Endodermal cell (in vitro differentiated cells): ENCODE measurements at regions not wholly inside any gene's neighbourhood (a gene's known extent, or its start where the extent isn't known, plus 50 kb on each side); places are given as distances from the start of the nearest gene placed in this dataset.

Experiments used
- DNase-seq: peaks from one replicate; pipeline ENCODE4 v3.0.0-alpha.2; 2017
- H3K27ac ChIP-seq: 2 replicates; pipeline ENCODE4 v1.5.1; 2013; ENCODE audit warnings: mild to moderate bottlenecking, low read depth, low read length, moderate library complexity
- H3K27me3 ChIP-seq: 2 replicates; pipeline ENCODE4 v1.6.1; 2013; ENCODE audit warnings: mild to moderate bottlenecking, low read length, moderate library complexity; ENCODE audit not compliant: insufficient read depth, control insufficient read depth, poor library complexity, severe bottlenecking
- H3K36me3 ChIP-seq: 2 replicates; pipeline ENCODE4 v1.7.0; 2013; ENCODE audit warnings: mild to moderate bottlenecking, low read length, moderate library complexity; ENCODE audit not compliant: control insufficient read depth, insufficient read depth
- H3K4me1 ChIP-seq: one replicate; pipeline ENCODE4 v1.7.0; 2013; ENCODE audit warnings: low read length; ENCODE audit not compliant: control insufficient read depth, insufficient read depth
- H3K4me3 ChIP-seq: 2 replicates; pipeline ENCODE4 v1.5.1; 2013; ENCODE audit warnings: mild to moderate bottlenecking, low read length, moderate library complexity
- H3K9ac ChIP-seq: 2 replicates; pipeline ENCODE4 v1.6.1; 2013; ENCODE audit warnings: mild to moderate bottlenecking, low read length, moderate library complexity; ENCODE audit not compliant: poor library complexity, severe bottlenecking; ENCODE audit errors: extremely low read depth
- H3K9me3 ChIP-seq: 2 replicates; pipeline ENCODE4 v1.6.1; 2013; ENCODE audit warnings: mild to moderate bottlenecking, low read length, moderate library complexity; ENCODE audit not compliant: control insufficient read depth
- H3K27ac Mint-ChIP-seq: 2 replicates; pipeline ENCODE4 v1.8.0; 2020; ENCODE audit warnings: mixed read lengths
- H3K27me3 Mint-ChIP-seq: 2 replicates; pipeline ENCODE4 v1.8.0; 2021; ENCODE audit warnings: mild to moderate bottlenecking, mixed read lengths; ENCODE audit not compliant: insufficient read depth
- H3K36me3 Mint-ChIP-seq: 2 replicates; pipeline ENCODE4 v1.8.0; 2020; ENCODE audit warnings: low read depth, mixed read lengths
- H3K4me1 Mint-ChIP-seq: 2 replicates; pipeline ENCODE4 v1.8.0; 2020; ENCODE audit warnings: mixed read lengths
- H3K4me3 Mint-ChIP-seq: 2 replicates; pipeline ENCODE4 v1.8.0; 2020; ENCODE audit warnings: mild to moderate bottlenecking, moderate library complexity, mixed read lengths
- H3K9me3 Mint-ChIP-seq: 2 replicates; pipeline ENCODE4 v1.8.0; 2020; ENCODE audit warnings: mild to moderate bottlenecking, mixed read lengths
- WGBS, 2 experiments: methylation state at CpG; one replicate each; pipeline versions ENCODE4 v1.1.5 to v1.1.7; 2013; ENCODE audit warnings: missing lambda C conversion rate in 2 of 2, mixed read lengths in 1 of 2; ENCODE audit not compliant: insufficient coverage in 1 of 2, insufficient read length in 1 of 2; 5-methylcytosine and 5-hydroxymethylcytosine counted together
- TF ChIP-seq, protein P1 (sequence below): fragments of 200-600 bp; sonication (generic); conservative IDR thresholded peaks from 2 replicates; pipeline ENCODE4 v1.5.0; 2021; ENCODE audit warnings: antibody characterized with exemption, mild to moderate bottlenecking

- no peak overlapping the region for H3K27ac Mint-ChIP-seq
- Histone ChIP-seq H3K27me3 (no peaks in the 10 kb centered on the region), H3K9me3 (no peaks in the 10 kb centered on the region), H3K4me1 (no peaks in the 10 kb centered on the region), H3K4me3 (no peak overlapping the region), H3K36me3 (no peaks in the 10 kb centered on the region), H3K27ac (no peak overlapping the region), H3K9ac (no peak overlapping the region)
- WGBS, 2 experiments = 91 to 100% methylated on average over 3 to 6 of the region's 7 CpGs
- TF ChIP-seq, protein P1, sequence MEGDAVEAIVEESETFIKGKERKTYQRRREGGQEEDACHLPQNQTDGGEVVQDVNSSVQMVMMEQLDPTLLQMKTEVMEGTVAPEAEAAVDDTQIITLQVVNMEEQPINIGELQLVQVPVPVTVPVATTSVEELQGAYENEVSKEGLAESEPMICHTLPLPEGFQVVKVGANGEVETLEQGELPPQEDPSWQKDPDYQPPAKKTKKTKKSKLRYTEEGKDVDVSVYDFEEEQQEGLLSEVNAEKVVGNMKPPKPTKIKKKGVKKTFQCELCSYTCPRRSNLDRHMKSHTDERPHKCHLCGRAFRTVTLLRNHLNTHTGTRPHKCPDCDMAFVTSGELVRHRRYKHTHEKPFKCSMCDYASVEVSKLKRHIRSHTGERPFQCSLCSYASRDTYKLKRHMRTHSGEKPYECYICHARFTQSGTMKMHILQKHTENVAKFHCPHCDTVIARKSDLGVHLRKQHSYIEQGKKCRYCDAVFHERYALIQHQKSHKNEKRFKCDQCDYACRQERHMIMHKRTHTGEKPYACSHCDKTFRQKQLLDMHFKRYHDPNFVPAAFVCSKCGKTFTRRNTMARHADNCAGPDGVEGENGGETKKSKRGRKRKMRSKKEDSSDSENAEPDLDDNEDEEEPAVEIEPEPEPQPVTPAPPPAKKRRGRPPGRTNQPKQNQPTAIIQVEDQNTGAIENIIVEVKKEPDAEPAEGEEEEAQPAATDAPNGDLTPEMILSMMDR = no peak
- no peaks in the 10 kb centered on the region for H3K9me3 Mint-ChIP-seq
- H3K4me1 Mint-ChIP-seq = peaks cover 10% of the 10 kb centered on the region
- DNase-seq = no peak
- no peaks in the 10 kb centered on the region for H3K36me3 Mint-ChIP-seq
- no peaks in the 10 kb centered on the region for H3K27me3 Mint-ChIP-seq
- no peak overlapping the region for H3K4me3 Mint-ChIP-seq
Observed at GRCh38 chr6:134508862-134509498, 191.1 kb upstream of the SGK1 start.

DNA sequence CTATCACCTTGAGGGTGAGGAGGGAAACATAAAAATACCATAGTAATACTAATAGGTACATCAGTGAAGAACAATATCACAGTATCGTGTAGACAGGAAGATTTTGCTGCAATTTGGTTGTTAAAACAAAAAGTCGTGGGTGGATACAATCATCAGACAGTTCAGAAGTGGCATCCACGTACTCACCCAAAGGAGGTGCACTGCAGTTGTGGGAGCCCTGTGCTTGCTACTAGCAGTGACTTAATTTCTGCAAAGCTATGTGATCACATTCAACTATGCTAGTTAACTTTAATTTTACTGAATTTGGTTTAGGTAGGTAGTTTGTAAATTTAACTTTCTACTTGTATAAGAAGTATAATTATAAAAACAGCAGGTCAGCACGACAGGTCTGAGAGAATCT lies 188.2 kb upstream of the SGK1 start:
- TF ChIP-seq, protein P1 = no peak
- Histone ChIP-seq H3K9me3 (no peaks in the 10 kb centered on the region), H3K9ac (no peak overlapping the region), H3K27me3 (no peaks in the 10 kb centered on the region), H3K4me1 (peaks cover 3% of the 10 kb centered on the region), H3K4me3 (no peak overlapping the region), H3K36me3 (no peaks in the 10 kb centered on the region), H3K27ac (no peak overlapping the region)
- Mint-ChIP-seq H3K36me3 (no peaks in the 10 kb centered on the region), H3K27ac (no peak overlapping the region), H3K4me3 (no peak overlapping the region), H3K9me3 (no peaks in the 10 kb centered on the region), H3K27me3 (no peaks in the 10 kb centered on the region), H3K4me1 (peaks cover 5% of the 10 kb centered on the region)
- WGBS, 2 experiments = 86 to 100% methylated on average over 3 to 4 of the region's 4 CpGs
- no peak for DNase-seq

GRCh38 chr6:134503585-134504281 lies 185.8 kb upstream of the SGK1 start:
- no peak overlapping the region for H3K4me3 Mint-ChIP-seq
- no peak overlapping the region for H3K9ac ChIP-seq
- WGBS, 2 experiments = 88 to 95% methylated on average over 2 to 7 of the region's 7 CpGs
- no peak for DNase-seq
- no peak overlapping the region for H3K27ac ChIP-seq
- no peaks in the 10 kb centered on the region for H3K9me3 Mint-ChIP-seq
- TF ChIP-seq, protein P1 = no peak
- no peaks in the 10 kb centered on the region for H3K36me3 ChIP-seq
- no peaks in the 10 kb centered on the region for H3K27me3 ChIP-seq
- H3K27me3 Mint-ChIP-seq = no peaks in the 10 kb centered on the region
- no peak overlapping the region for H3K4me3 ChIP-seq
- H3K36me3 Mint-ChIP-seq = no peaks in the 10 kb centered on the region
- peaks cover 3% of the 10 kb centered on the region for H3K4me1 ChIP-seq
- H3K9me3 ChIP-seq = no peaks in the 10 kb centered on the region
- H3K27ac Mint-ChIP-seq = no peak overlapping the region
- peaks cover 5% of the 10 kb centered on the region for H3K4me1 Mint-ChIP-seq
